ENCODE measurements at regions not wholly inside any gene's neighbourhood (a gene's known extent, or its start where the extent isn't known, plus 50 kb on each side); places are given as distances from the start of the nearest gene placed in this dataset.

DNA sequence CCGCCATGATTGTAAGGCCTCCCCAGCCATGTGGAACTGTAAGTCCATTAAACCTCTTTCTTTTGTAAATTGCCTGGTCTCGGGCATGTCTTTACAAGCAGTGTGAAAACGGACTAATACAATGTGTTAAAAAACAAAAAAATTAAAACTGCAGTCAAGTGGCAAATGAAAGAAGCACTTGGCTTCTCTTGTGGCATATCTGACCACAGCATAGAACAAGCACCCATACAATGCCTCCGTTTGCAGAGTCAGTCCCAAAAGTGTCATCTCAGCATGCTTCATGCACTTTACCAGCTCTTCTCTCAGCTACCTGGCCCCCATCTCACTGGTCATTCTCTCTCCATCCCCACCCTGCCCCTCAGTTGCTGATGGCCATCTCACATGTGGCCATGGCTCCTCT lies 51.1 kb upstream of the DAPK1 start:
- no peak for DNase-seq (ENCODE audit: low read depth in 2 of 2)

DNA sequence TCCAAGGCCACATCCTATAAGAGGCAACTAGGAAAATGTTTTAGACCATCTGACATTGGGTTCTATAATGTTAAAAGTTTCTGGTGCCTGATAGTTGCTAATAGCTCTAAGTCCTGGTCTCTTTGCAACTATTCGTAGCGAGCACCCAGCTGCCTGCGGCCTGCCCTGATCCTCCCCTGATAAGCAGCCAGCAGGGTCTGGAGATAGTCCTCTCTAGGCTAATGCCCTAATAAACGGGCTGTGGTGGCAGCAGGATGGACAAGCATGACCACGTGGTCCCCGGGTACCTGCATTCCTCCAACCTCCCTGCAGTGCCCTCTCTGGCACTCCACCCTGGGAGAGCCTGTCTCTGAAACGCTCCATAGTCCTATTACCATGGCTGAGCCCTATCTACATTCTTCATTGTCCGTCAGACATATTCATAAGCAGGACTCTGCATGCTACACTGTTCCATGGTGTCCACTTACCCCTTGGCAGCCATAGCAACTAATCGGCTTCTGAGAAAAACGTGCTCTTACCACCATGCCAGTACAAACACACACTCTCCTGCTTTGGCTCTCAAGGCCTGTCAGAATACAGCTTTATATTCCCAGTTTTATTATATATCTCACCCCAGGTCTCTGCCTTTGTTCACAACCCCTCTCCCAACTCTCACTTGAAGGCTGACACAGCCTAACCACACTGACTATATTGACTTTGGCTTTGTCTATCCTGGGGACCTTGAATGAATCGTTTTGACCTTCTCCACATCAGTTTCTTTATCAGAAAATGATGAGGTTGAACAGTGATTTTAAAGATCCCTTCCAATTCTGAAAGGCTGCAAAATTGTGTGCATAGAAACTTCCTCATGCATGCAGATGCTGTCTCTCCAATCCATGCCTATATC lies 49.9 kb upstream of the DAPK1 start:
- no peak for DNase-seq (ENCODE audit: low read depth in 2 of 2)

All from stimulated activated CD8-positive, alpha-beta memory T cell treated with anti-CD3 and anti-CD28 coated beads, Interleukin-7, amount 100 ng/mL, for 4 hours (primary cell).